SK-N-SH (cell line): ENCODE measurements at regions not wholly inside any gene's neighbourhood (a gene's known extent, or its start where the extent isn't known, plus 50 kb on each side); places are given as distances from the start of the nearest gene placed in this dataset.

Source experiments
- CTCF ChIA-PET: fragments of 300-600, 350-600 bp; formaldehyde crosslinking; extraction: SDS; loops from one replicate; lab custom pipeline; 2021; lab: Yijun Ruan, JAX
- POLR2A ChIA-PET: fragments of 350-600 bp; sonication (Branson Sonifier 250); formaldehyde crosslinking; extraction: SDS; loops from one replicate; lab custom pipeline; 2020; ENCODE audit warnings: antibody characterized with exemption, inconsistent platforms; lab: Yijun Ruan, JAX
- DNase-seq: peaks from one replicate; pipeline ENCODE4 v3.0.0; 2012
- H2AFZ ChIP-seq: fragments of 200-600 bp; sonication (generic); 2 replicates; pipeline ENCODE4 v1.8.1; 2016; ENCODE audit warnings: antibody characterized with exemption, mild to moderate bottlenecking, low read depth
- H3F3A ChIP-seq: fragments of 200-600 bp; sonication (generic); replicated peaks from 2 replicates; pipeline ENCODE3; 2016; ENCODE audit warnings: antibody characterized with exemption, mild to moderate bottlenecking; ENCODE audit not compliant: insufficient read depth
- H3K27ac ChIP-seq, 2 experiments: fragments of 200-500 bp in 1 of 2; fragments of 200-600 bp in 1 of 2; sonication (Bioruptor generic) in 1 of 2; sonication (generic), shearing (Covaris generic) in 1 of 2; 2 replicates each; pipeline versions ENCODE4 v1.5.1 to v1.6.1; 2014 to 2016; ENCODE audit warnings: low read depth in 2 of 2, inconsistent platforms in 1 of 2, low read length in 1 of 2, mild to moderate bottlenecking in 1 of 2, mixed read lengths in 1 of 2
- H3K27me3 ChIP-seq: fragments of 200-600 bp; sonication (generic), shearing (Covaris generic); 2 replicates; pipeline ENCODE4 v1.6.1; 2016; ENCODE audit warnings: mixed run types; ENCODE audit not compliant: insufficient read depth
- H3K36me3 ChIP-seq, 2 experiments: fragments of 200-500 bp in 1 of 2; fragments of 200-600 bp in 1 of 2; sonication (Bioruptor generic) in 1 of 2; sonication (generic) in 1 of 2; replicated peaks in 1 of 2; 2 replicates each; pipeline versions ENCODE3 to v1.5.1; 2014 to 2016; ENCODE audit warnings: low read length in 1 of 2, mild to moderate bottlenecking in 1 of 2; ENCODE audit not compliant: insufficient read depth in 2 of 2, control insufficient read depth in 1 of 2
- H3K4me1 ChIP-seq, 2 experiments: fragments of 200-500 bp in 1 of 2; fragments of 200-600 bp in 1 of 2; sonication (Bioruptor generic) in 1 of 2; sonication (generic), shearing (Covaris generic) in 1 of 2; 2 replicates each; pipeline versions ENCODE4 v1.5.1 to v1.6.1; 2014 to 2016; ENCODE audit warnings: low read depth in 1 of 2, low read length in 1 of 2, mixed run types in 1 of 2; ENCODE audit not compliant: insufficient read depth in 2 of 2, control insufficient read depth in 1 of 2
- H3K4me2 ChIP-seq: fragments of 200-600 bp; sonication (generic), shearing (Covaris generic); 2 replicates; pipeline ENCODE4 v1.6.1; 2017; ENCODE audit warnings: mixed run types
- H3K4me3 ChIP-seq, 2 experiments: fragments of 200-500 bp in 1 of 2; fragments of 200-600 bp in 1 of 2; sonication (Bioruptor generic) in 1 of 2; sonication (generic), shearing (Covaris generic) in 1 of 2; 2 replicates each; pipeline versions ENCODE4 v1.5.1 to v1.8.1; 2014 to 2016; ENCODE audit warnings: low read depth in 2 of 2, inconsistent platforms in 1 of 2, low read length in 1 of 2, mild to moderate bottlenecking in 1 of 2, mixed read lengths in 1 of 2, moderate library complexity in 1 of 2
- H3K79me2 ChIP-seq: fragments of 200-600 bp; sonication (generic); 2 replicates; pipeline ENCODE4 v1.8.1; 2017; ENCODE audit warnings: mild to moderate bottlenecking; ENCODE audit not compliant: insufficient read depth
- H3K9ac ChIP-seq: fragments of 200-600 bp; sonication (generic); 2 replicates; pipeline ENCODE4 v1.6.1; 2017; ENCODE audit warnings: mixed run types
- H3K9me2 ChIP-seq: fragments of 200-600 bp; sonication (generic); 2 replicates; pipeline ENCODE4 v1.6.1; 2017; ENCODE audit warnings: mixed run types
- H3K9me3 ChIP-seq: fragments of 200-600 bp; sonication (generic); 2 replicates; pipeline ENCODE4 v1.6.1; 2017; ENCODE audit warnings: mixed run types, mild to moderate bottlenecking, moderate library complexity
- H4K20me1 ChIP-seq: fragments of 200-600 bp; sonication (generic); 2 replicates; pipeline ENCODE4 v1.6.1; 2017; ENCODE audit warnings: mild to moderate bottlenecking, mixed run types; ENCODE audit not compliant: insufficient read depth
- EP300 ChIP-seq, 2 experiments: IDR thresholded peaks; 2 replicates each; pipeline versions ENCODE4 v1.4.0 to v1.6.1; 2012; ENCODE audit warnings: borderline replicate concordance in 1 of 2, low read depth in 1 of 2, low read length in 1 of 2
- EZH2phosphoT487 ChIP-seq: fragments of 200-600 bp; sonication (generic); IDR thresholded peaks from 2 replicates; pipeline ENCODE4 v1.6.1; 2017; ENCODE audit warnings: low read depth, mixed run types, mild to moderate bottlenecking, antibody characterized with exemption, moderate library complexity, borderline replicate concordance
- GABPA ChIP-seq: IDR thresholded peaks from 2 replicates; pipeline ENCODE4 v1.4.0; 2012; ENCODE audit warnings: low read depth, mild to moderate bottlenecking
- GATA2 ChIP-seq: sonication (generic); formaldehyde crosslinking; IDR thresholded peaks from 2 replicates; pipeline ENCODE4 v1.5.0; 2020; ENCODE audit warnings: mild to moderate bottlenecking, missing genetic modification reagents
- IRF3 ChIP-seq: fragments of 150-350 bp; IDR thresholded peaks from 2 replicates; pipeline ENCODE4 v1.6.1; 2016; ENCODE audit warnings: mild to moderate bottlenecking, low read depth, low read length
- JUND ChIP-seq: IDR thresholded peaks from 2 replicates; pipeline ENCODE4 v1.4.0; 2012
- MEF2A ChIP-seq: IDR thresholded peaks from 2 replicates; pipeline ENCODE4 v1.4.0; 2012; ENCODE audit warnings: low read depth, borderline replicate concordance
- NRF1 ChIP-seq: IDR thresholded peaks from 2 replicates; pipeline ENCODE4 v1.6.1; 2012; ENCODE audit warnings: low read depth, mild to moderate bottlenecking, low read length
- POLR2AphosphoS5 ChIP-seq: IDR thresholded peaks from 2 replicates; pipeline ENCODE4 v1.6.1; 2012; ENCODE audit warnings: low read depth, low read length
- RCOR1 ChIP-seq: fragments of 150-350 bp; IDR thresholded peaks from 2 replicates; pipeline ENCODE4 v1.6.1; 2017; ENCODE audit warnings: antibody characterized with exemption, low read length
- SMC3 ChIP-seq: IDR thresholded peaks from 2 replicates; pipeline ENCODE4 v1.6.1; 2012; ENCODE audit warnings: low read depth, low read length, improper control_type of control experiment
- TAF1 ChIP-seq: IDR thresholded peaks from 2 replicates; pipeline ENCODE4 v1.6.1; 2012; ENCODE audit warnings: low read depth, mild to moderate bottlenecking, low read length, moderate library complexity, borderline replicate concordance
- TCF12 ChIP-seq: IDR thresholded peaks from 2 replicates; pipeline ENCODE4 v1.4.0; 2012
- USF1 ChIP-seq: IDR thresholded peaks from 2 replicates; pipeline ENCODE4 v1.4.0; 2012; ENCODE audit warnings: low read depth, borderline replicate concordance
- YY1 ChIP-seq: IDR thresholded peaks from 2 replicates; pipeline ENCODE4 v1.4.0; 2012; ENCODE audit warnings: low read depth, mild to moderate bottlenecking
- ZBTB33 ChIP-seq: IDR thresholded peaks from 2 replicates; pipeline ENCODE4 v1.4.0; 2012; ENCODE audit warnings: low read depth, borderline replicate concordance
- WGBS: methylation state at CpG from one replicate; pipeline ENCODE4 v1.1.6; 2017; ENCODE audit warnings: low lambda C conversion rate; 5-methylcytosine and 5-hydroxymethylcytosine counted together
- TF ChIP-seq, protein P1 (sequence below): fragments of 150-350 bp; IDR thresholded peaks from 2 replicates; pipeline ENCODE4 v1.6.1; 2017; ENCODE audit warnings: antibody characterized with exemption, low read length, low read depth, borderline replicate concordance
- TF ChIP-seq, protein P2 (sequence below): fragments of 200-600 bp; sonication (generic); IDR thresholded peaks from 2 replicates; pipeline ENCODE4 v1.6.1; 2017; ENCODE audit warnings: antibody characterized with exemption, mild to moderate bottlenecking, moderate library complexity
- TF ChIP-seq, protein P3 (sequence below): IDR thresholded peaks from 2 replicates; pipeline ENCODE4; 2012

DNA sequence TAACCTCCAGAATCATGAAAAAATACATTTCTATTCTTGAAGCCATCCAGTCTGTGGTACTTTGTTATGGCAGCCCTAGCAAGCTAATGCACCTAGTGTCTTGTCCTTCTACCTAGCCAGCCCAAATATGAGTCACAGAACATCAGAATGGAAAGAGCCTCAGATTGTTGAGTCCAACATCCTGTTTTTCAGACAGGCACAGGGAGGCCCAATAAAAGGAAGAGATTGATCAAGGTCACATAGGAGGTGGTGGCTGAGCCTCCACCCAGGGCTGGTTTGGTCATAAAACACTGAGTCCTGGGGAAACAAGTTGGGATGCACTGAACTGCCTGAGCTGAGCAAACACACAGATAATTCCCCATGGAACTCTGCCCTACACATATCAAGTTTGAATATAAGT is 195.5 kb downstream of the TTC32 start:
- H3K36me3 ChIP-seq: no peaks in the 10 kb centered on the region
- POLR2A ChIA-PET: no interaction called here
- no peaks in the 10 kb centered on the region for H3F3A ChIP-seq
- H3K79me2 ChIP-seq: no peaks in the 10 kb centered on the region
- H3K4me3 ChIP-seq: no peak overlapping the region
- no peaks in the 10 kb centered on the region; the same call in 1 of the 2 replicates for H3K27me3 ChIP-seq
- no peak for TF ChIP-seq POLR2AphosphoS5
- TF ChIP-seq IRF3: no peak
- TF ChIP-seq TCF12: no peak
- TF ChIP-seq JUND: no peak
- TF ChIP-seq, protein P1, sequence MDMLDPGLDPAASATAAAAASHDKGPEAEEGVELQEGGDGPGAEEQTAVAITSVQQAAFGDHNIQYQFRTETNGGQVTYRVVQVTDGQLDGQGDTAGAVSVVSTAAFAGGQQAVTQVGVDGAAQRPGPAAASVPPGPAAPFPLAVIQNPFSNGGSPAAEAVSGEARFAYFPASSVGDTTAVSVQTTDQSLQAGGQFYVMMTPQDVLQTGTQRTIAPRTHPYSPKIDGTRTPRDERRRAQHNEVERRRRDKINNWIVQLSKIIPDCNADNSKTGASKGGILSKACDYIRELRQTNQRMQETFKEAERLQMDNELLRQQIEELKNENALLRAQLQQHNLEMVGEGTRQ: no peak
- TF ChIP-seq, protein P2, sequence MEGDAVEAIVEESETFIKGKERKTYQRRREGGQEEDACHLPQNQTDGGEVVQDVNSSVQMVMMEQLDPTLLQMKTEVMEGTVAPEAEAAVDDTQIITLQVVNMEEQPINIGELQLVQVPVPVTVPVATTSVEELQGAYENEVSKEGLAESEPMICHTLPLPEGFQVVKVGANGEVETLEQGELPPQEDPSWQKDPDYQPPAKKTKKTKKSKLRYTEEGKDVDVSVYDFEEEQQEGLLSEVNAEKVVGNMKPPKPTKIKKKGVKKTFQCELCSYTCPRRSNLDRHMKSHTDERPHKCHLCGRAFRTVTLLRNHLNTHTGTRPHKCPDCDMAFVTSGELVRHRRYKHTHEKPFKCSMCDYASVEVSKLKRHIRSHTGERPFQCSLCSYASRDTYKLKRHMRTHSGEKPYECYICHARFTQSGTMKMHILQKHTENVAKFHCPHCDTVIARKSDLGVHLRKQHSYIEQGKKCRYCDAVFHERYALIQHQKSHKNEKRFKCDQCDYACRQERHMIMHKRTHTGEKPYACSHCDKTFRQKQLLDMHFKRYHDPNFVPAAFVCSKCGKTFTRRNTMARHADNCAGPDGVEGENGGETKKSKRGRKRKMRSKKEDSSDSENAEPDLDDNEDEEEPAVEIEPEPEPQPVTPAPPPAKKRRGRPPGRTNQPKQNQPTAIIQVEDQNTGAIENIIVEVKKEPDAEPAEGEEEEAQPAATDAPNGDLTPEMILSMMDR: no peak
- TF ChIP-seq SMC3: no peak
- TF ChIP-seq RCOR1: no peak
- no peak for TF ChIP-seq MEF2A
- TF ChIP-seq, all 33 proteins: peak for 0
- Histone ChIP-seq H3K9ac (no peak overlapping the region), H3K9me2 (no peaks in the 10 kb centered on the region), H2AFZ (no peak overlapping the region), H3K27ac (no peak overlapping the region), H3K4me1 (no peaks in the 10 kb centered on the region), H3K4me2 (no peak overlapping the region), H4K20me1 (no peaks in the 10 kb centered on the region), H3K9me3 (no peaks in the 10 kb centered on the region)
- no peak for DNase-seq
- CTCF ChIA-PET: interaction anchor here (1.3 kb wide), 1 partner anchor 28 kb away, joined by 3 read pairs; no protein-coding TSS in a partner anchor

DNA sequence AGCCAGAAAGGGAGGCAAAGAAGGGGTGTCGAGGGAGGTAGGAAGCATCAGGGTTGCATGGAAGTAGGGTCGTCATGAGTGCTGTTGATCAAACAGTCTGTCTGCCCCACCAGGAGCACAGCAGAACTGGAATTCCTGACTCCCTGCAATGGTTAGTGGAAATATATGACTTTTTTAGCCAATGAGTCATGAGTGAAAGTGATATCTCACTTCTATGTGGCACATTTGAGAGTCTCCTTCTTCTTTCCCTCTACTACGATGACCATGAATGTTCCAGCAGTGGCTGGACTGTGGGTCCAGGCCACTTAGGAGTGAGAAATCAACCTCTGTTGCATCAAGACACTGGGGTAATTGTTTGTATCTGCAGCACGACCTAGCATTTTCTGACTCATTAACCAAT is 199.5 kb downstream of the TTC32 start:
- CTCF ChIA-PET: no interaction called here

More for the DNA sequence above, 199.5 kb downstream of the TTC32 start:
- no peaks in the 10 kb centered on the region for H3K4me1 ChIP-seq
- no peak for TF ChIP-seq USF1
- TF ChIP-seq NRF1: no peak
- no peak for TF ChIP-seq ZBTB33
- no peak for TF ChIP-seq EP300 (IDR thresholded peaks at IDR 0.05; ENCODE audit: borderline replicate concordance in 1 of 2, low read depth in 1 of 2, low read length in 1 of 2)
- no peak for TF ChIP-seq JUND
- no peak for TF ChIP-seq EZH2phosphoT487
- no peak for TF ChIP-seq YY1
- TF ChIP-seq, protein P3, sequence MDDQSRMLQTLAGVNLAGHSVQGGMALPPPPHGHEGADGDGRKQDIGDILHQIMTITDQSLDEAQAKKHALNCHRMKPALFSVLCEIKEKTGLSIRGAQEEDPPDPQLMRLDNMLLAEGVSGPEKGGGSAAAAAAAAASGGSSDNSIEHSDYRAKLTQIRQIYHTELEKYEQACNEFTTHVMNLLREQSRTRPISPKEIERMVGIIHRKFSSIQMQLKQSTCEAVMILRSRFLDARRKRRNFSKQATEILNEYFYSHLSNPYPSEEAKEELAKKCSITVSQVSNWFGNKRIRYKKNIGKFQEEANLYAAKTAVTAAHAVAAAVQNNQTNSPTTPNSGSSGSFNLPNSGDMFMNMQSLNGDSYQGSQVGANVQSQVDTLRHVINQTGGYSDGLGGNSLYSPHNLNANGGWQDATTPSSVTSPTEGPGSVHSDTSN: no peak
- TF ChIP-seq GATA2 (CRISPR knock-in tag): no peak
- TF ChIP-seq GABPA: no peak
- TF ChIP-seq TAF1: no peak
- TF ChIP-seq IRF3: no peak
- no peak overlapping the region for H3K27ac ChIP-seq
- no peaks in the 10 kb centered on the region for H3K9me2 ChIP-seq
- H3K27me3 ChIP-seq: no peaks in the 10 kb centered on the region; the same call in 1 of the 2 replicates
- DNase-seq: no peak
- H3K36me3 ChIP-seq: no peaks in the 10 kb centered on the region
- no peak overlapping the region for H3K4me2 ChIP-seq
- H4K20me1 ChIP-seq: no peaks in the 10 kb centered on the region
- 8% methylated on average over 4 of the region's 4 CpGs for WGBS
- POLR2A ChIA-PET: no interaction called here
- no peak overlapping the region for H3K4me3 ChIP-seq
- no peaks in the 10 kb centered on the region for H3K79me2 ChIP-seq
- H3K9ac ChIP-seq: no peak overlapping the region
- H3K9me3 ChIP-seq: no peaks in the 10 kb centered on the region
- H3F3A ChIP-seq: no peaks in the 10 kb centered on the region
- H2AFZ ChIP-seq: no peak overlapping the region
